ENCODE measurements at regions not wholly inside any gene's neighbourhood (a gene's known extent, or its start where the extent isn't known, plus 50 kb on each side); places are given as distances from the start of the nearest gene placed in this dataset.

DNA sequence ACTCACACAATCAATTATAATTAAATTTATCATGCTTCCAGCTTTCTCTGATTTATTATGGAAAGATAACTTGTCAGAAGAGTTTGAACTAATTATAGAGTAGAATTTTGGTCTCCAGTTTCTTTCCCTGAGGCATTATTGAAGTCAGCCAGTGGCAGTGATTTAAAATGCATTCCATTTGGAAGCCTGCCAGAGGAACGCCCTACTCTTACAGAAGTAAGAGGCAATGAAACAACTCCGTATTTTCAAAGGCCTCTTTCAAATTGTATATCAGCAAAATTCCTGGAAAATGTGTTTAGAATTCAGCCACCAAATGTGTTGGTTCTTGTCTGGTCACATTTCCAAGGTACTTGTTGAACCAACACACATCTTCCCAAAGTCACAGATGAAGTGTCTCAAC lies 640.9 kb downstream of the SEMA5A start:
- peak in 1 of 2 experiments; percentile 29 for DNase-seq (ENCODE audit: low read depth in 2 of 2)

DNA sequence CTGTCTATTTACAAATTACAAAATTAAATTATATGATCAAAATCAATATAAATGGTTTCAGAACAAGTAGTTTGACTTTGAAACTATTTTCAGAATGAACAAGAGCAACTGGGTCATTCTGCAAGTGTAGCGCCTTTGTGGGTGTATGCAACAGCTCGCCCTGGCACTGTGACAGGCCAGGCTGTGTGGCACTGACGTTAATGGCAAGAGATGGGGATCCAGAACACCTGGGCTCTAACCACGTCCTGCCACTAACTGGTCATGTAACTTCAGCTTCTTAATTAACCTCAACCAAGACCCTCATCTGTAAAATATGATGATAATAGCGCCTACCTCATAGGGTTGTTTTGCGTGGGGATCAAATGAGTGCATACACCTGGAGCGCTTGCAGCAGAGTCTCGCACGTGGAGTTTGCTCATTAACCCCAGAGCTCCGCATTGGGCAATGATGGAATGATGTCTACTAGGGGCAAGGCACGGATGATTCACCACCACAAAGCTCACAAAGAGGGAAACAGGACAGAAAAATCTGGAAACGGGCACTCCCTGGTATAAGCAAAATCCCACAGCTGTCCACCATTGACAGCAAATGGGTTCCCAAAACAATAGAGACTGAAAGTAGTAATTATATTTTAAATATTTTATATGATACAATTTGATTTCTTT lies 639.4 kb downstream of the SEMA5A start:
- DNase-seq (ENCODE audit: low read depth in 2 of 2), result no peak

DNA sequence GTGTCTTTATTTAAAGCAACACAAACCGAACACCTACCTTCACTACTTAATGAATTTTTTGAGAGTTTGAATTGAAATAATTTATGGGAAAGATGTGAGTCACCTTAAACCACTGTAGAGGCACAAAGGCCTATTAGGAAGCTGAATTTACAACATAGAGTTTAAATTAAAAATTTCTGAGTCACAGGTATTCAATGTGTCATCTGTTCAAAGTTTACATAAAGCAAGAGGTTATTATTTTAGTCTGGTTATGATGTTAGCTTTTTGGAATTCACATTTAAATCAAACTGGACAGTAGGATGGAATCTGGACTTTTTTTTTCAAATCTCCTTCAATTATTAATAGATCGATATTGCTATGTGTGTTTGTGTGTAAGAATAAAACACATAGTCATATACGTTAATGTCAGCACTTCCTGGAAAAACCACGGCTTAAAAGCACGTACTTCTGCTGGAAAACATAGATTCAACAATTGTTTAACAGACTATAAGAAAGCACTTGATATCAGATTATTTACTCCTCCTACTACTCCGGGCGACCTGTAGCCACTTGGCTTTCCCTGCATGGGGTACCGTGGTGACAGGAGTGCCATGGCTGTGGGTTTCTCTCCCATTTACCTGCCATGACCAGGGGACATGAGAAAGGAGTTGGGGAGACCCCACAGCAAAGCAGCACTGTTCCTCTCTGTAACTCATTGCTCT lies 638.6 kb downstream of the SEMA5A start:
- DNase-seq (ENCODE audit: low read depth in 2 of 2), result peak; percentile 68 to 69

GRCh38 chr5:8908055-8908683 lies 637.7 kb downstream of the SEMA5A start:
- no peak for DNase-seq (ENCODE audit: low read depth in 2 of 2)

DNA sequence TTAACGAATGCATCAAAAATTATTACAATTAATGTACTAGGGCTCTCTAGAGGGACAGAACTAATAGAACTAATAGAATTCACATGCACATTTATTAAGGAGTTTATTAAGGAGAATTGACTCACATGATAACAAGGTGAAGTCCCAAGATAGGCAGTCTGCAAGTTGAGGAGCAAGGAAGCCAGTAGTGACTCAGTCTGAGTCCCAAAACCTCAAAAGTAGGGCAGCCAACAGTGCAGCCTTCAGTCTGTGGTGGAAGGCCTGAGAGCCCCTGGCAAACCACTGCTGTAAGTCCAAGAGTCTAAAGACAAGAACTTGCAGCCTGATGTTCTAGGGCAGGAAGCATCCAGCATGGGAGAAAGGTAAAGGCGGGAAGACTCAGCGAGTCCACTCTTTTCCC lies 633.8 kb downstream of the SEMA5A start:
- DNase-seq (ENCODE audit: low read depth in 2 of 2), result no peak

DNA sequence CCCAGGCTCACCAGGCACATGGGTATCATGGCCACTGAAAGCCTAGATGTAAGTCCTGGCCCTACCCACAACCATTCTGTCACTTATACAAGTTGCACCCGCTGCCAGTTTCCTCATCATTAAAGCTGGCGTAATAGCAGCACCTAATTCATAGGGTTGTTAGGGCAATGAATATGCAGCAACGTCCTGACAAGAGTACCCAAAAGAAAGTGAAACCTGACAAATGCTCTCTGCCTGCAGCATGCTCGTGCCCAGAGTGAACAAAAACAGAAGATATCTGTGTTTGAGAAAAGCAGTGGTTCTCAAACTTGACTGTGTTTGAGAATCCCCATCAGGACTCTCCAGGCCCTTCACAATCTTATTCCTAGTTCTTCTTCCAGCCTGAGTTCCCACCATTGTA lies 632.4 kb downstream of the SEMA5A start:
- DNase-seq (ENCODE audit: low read depth in 2 of 2), result no peak

DNA sequence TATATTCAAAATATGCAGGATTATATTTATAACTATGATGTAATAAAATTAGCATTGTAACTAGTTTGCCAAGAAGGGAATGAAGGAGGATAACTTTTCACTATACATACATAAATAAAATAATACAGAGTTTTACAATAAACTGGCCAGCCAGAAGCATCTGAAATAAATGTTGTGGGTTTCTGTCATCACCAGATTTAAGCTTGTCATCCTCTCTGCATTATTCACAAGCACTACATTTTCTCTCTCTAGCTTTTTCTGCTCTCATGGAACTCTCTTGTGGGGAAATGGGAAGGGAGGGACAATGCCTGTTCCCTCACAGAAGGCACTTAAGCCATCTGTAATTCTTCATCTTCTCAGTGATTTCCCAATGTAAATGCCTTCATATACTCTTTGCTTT lies 626.8 kb downstream of the SEMA5A start:
- no peak for DNase-seq (ENCODE audit: low read depth in 2 of 2)

DNA sequence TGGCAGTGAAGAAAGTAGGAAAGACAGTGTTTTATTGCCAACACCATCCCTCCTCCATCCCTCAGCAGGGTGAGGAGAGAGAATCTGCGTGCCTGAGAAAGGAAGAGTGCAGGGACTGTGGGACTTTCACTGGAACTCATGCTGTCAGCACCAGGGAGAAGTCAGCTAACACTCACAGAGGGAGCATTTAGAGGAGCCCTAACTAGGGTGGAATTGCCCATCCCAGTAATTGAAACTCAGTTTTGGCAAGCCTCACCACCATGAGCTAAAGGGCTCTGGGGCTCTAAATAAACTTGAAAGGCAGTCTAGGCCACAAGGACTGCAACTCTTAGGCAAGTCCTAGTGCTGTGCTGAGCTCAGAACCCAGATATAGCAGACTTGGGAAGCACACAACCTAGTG lies 622.3 kb downstream of the SEMA5A start:
- DNase-seq (ENCODE audit: low read depth in 2 of 2), result no peak

- DNase-seq (ENCODE audit: low read depth in 2 of 2), result no peak
Measured at GRCh38 chr5:8924054-8924793, 621.7 kb downstream of the SEMA5A start.

GRCh38 chr5:8930021-8930420 lies 615.9 kb downstream of the SEMA5A start:
- no peak for DNase-seq (ENCODE audit: low read depth in 2 of 2)

DNA sequence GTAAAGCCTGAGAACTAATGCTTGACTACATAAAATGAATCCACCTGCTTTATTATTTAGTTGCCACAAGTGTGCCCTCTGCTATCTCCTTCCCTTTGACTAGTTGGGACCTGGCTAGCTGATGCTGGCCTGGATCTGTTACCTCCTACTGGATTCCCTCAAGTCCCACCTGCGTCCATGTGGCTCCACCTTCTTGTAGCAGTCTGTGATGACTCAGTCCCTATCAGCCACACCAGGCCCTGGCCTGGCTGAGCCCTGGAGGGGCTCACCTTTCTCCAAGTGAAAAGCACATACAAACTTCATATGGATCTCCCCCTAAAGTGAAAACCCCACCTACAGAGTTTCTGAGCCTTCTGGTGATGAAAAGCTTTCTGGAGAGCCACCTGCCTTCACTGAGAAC lies 611.4 kb downstream of the SEMA5A start:
- DNase-seq (ENCODE audit: low read depth in 2 of 2), result no peak

GRCh38 chr5:8940934-8941333 lies 604.9 kb downstream of the SEMA5A start:
- no peak for DNase-seq (ENCODE audit: low read depth in 2 of 2)

DNA sequence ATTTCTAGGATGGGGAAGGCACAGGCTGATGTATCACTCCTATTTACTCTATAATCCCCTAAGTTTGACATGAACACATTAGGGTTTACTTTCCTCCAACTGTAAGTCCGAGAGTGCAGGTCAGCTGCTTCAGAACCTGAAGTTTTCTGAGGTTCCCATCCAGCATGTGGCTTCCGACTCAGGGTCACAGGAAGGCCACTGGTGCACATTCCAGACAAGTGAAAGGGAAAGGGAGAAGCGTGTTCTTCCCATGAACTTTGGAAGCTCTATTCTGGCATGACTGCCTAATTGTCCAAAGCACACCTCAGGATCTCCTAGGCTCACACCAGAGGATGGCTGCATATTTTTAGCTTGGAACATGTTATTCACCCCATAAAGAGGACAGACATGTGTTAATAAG lies 602.6 kb downstream of the SEMA5A start:
- no peak for DNase-seq (ENCODE audit: low read depth in 2 of 2)

- no peak for DNase-seq (ENCODE audit: low read depth in 2 of 2)
Measured at GRCh38 chr5:8944005-8944404, 601.9 kb downstream of the SEMA5A start.

DNA sequence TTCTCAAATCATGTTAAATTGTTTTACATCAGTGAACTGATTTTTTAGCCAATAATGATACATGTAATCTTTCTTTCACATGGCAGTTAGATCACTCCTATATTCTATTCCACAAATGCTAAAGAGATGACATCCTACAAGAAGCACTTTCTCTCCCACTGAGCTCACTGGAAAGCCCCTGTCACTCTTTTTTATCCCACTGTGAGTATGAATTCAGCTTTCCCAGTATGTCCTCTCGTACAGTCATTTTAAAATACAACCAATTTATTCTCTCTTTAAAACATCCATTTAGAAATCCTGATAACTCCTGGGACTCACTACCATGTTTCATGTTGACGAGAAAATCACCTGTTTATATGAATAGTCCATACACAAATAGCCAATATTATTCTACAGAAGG lies 599.9 kb downstream of the SEMA5A start:
- DNase-seq (ENCODE audit: low read depth in 2 of 2), result no peak

DNA sequence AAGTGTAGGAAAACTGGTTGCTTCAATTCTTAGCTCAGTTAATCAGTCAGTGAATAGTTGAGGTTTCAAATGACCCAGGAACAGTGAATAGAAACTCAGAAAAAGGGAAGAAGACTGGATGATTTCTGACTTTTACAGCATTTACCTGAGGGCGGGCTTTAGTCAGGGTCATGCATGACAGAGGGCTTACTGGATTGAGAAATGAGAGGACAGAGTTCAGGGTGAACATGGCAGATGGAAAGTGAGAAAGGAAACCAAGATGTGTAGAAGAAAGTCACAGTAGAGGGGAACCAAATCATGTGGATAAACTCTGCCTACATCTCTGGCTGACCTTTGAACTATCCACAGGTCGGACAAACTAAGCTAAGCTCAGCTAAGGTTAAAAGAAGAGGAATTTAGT lies 596.0 kb downstream of the SEMA5A start:
- no peak for DNase-seq (ENCODE audit: low read depth in 2 of 2)

DNA sequence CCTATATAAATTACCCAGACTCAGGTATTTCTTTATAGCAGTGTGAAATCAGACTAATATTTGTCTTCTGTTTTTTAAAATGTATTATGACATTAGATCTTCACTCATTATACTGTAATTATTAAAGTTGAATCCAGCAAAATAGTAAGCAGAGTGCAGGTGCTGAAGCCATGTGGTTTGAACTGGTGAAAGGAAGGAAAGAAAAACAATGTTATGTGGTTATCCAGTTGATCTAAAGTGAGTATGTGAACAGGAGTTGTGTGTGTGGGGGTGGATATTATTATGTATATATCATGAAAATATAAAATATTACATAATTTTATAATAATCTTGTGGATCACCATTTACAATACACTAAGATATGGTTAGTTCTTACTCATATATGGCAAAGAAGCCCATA lies 593.7 kb downstream of the SEMA5A start:
- no peak for DNase-seq (ENCODE audit: low read depth in 2 of 2)

DNA sequence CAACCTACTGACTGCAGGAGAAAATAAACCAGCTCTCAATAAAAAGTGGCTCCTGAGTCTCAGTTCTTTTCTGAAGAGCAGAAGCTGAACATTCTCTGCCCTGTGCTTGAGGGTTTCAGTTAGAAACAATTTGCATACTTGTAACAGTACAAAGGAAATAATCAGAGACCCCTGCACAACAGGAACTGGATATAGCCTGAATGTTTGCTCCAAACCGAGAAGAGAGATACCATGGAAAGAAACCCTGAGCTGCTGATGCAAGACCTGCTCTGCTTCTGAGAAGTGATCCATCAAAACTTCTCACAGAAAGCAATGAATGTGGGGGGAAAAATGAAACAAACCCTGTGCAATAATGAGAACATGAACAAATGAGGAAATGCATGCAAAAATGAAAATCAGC lies 592.9 kb downstream of the SEMA5A start:
- no peak for DNase-seq (ENCODE audit: low read depth in 2 of 2)

DNA sequence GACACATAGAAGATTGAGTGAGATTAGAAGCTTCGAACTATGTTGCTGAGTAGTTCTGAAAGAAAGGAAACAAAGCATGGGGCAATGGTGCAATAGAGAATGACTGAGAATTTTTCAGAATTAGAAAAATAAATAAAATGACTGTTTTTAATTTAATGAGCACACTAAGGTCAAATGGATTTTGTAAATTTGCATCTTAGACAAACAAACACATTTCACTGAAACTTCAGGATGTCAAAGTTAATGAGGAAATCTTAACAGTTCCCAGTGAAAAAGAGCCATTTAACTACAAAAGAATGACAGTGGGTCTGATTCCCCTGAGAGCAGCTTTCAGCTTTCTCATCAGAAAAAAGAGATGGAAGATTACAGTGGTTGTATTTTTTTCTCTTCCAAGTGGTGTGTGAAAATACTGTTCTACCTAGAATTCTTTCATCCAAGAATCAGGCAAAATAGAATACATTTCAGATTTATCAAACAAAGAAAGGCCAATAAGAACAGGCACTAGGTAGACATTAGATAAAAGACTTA lies 591.9 kb downstream of the SEMA5A start:
- DNase-seq (ENCODE audit: low read depth in 2 of 2), result no peak

DNA sequence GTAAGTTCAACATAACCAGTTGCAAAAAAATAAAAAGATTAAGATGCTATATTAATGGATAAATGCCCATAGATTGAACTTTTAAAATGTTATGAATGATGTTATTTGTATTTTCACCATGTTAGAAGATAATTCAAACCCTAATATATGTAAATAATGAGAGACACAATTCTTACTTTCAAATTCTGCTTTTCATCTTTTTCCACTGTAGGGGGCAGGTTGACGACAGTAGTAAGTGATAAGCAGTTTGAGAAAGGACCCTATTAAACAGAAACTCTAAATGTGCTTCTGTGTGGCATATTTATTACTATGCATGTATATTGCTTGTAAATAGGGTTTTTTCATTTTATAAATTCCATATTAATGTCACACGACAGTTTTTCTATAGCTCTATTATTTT lies 591.1 kb downstream of the SEMA5A start:
- DNase-seq (ENCODE audit: low read depth in 2 of 2), result no peak

GRCh38 chr5:8956659-8957058 lies 589.2 kb downstream of the SEMA5A start:
- no peak for DNase-seq (ENCODE audit: low read depth in 2 of 2)

DNA sequence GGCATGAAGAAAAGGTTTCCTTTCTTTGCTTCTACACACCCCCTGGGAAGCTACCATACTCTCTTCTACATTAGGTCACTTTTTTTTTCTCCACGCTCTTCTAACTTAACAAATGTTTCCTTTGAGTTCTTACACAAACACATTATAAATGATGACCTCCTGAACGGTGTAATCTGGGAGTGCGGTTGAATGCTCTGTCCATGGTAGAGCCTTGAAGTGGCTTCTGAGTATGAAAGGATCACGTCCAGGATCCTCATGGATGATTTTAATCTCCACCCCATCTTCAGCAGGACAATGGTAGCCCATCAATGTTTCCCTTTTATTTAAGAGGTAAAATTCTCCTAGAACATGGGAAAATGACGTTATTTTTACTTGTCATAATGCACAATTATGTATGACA lies 587.3 kb downstream of the SEMA5A start:
- DNase-seq (ENCODE audit: low read depth in 2 of 2), result no peak
